Activated CD4-positive, alpha-beta T cell treated with anti-CD3 and anti-CD28 coated beads, Interleukin-2, amount 50 U/mL, for 4 hours (primary cell): ENCODE measurements at regions not wholly inside any gene's neighbourhood (a gene's known extent, or its start where the extent isn't known, plus 50 kb on each side); places are given as distances from the start of the nearest gene placed in this dataset.

Source experiments
- DNase-seq, 2 experiments: peaks; one replicate each; pipeline ENCODE4 v3.0.0-alpha.2; 2020

DNA sequence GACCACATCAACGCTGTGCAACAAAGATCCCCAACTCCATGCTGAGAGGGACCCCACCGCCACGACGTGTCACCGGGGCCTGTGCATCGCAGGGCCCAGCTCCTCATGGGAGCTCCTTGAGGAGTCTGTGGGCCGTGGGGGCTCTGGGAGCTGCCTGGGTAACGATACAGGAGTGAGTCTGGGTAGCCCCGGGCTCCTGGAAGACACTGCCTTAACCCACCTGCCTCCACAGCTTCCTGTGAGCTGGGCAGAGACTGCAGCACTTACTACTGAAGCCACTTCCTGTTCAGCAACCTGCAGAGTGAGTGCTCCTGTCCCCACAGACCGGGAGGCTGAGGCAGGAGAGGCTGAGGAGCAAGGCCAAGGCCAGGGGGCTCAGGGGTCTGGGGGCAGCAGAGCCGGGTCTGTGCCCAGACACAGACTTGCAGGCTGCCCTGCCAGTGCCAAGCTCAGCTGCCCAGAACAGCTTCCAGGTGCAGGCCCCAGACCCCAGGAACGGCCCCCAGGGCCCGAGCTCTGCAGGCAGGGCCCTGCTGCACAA, 226.7 kb downstream of the BRD1 start:
- DNase-seq = no peak

DNA sequence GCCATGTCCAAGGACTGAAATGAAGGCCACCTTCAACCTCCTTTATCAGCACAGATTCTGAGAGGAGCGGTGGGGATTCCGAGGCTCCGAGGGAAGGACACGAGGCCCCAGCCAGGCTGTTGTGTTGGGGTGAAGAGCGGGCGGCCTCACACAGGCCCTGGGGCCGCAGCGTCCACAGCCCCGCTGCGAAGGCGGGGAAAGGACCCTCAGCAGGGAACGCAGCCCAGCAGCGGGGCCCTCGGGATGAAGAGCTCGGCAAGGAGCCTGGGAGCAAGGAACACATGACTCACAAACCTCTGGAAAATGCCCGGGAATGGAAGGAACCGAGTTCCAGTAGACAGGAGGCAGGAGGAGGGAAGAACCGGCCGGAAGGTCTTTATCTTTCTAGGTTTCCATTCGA, 227.2 kb downstream of the BRD1 start:
- no peak for DNase-seq

- no peak for DNase-seq
Observed at GRCh38 chr22:49599691-49600455, 227.8 kb downstream of the BRD1 start.

GRCh38 chr22:49599039-49599438, 228.6 kb downstream of the BRD1 start:
- no peak for DNase-seq

DNA sequence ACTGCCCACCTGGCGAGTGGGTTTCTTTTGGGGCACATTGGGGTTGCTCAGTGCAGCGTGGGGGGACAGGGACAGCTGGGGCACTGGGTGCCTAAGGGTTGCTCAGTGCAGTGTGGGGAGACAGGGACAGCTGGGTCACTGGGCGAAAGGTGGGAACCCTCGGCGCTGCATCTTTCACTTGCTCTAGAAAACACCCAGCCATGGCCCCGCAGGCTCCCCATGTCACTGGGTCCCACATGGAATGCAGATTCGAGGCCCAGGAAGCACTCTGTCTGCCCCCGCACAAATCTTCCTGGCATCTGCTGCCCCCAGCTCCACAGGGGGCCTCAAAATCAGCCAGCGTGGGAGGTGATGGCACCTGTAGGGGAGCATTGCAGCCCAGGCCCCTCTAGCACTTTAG, 229.3 kb downstream of the BRD1 start:
- DNase-seq = no peak

DNA sequence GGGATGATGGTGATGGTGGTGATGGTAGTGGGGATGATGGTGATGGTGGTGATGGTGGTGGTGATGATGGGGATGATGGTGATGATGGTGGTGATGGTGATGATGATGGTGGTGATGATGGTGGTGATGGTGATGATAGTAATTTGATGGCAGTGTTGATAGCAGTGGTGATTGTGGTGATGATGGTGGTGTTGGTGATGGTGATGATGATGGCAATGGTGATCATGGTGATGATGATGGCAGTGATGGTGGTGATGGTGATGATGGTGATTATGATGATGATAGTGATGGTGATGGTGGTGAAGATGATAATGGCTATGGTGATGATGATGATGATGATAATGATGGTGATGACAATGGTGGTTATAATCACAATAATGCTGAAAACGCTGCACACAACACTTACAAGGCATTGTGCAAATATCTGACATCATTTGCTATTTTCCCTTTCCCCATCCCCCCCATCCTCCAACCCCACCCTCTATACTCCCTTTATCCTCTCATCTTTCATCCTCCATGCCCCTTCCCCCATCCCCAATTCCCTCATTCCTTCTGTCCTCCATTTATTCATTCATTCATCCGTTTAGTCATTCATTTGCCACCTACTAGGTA, 230.1 kb downstream of the BRD1 start:
- DNase-seq = no peak

DNA sequence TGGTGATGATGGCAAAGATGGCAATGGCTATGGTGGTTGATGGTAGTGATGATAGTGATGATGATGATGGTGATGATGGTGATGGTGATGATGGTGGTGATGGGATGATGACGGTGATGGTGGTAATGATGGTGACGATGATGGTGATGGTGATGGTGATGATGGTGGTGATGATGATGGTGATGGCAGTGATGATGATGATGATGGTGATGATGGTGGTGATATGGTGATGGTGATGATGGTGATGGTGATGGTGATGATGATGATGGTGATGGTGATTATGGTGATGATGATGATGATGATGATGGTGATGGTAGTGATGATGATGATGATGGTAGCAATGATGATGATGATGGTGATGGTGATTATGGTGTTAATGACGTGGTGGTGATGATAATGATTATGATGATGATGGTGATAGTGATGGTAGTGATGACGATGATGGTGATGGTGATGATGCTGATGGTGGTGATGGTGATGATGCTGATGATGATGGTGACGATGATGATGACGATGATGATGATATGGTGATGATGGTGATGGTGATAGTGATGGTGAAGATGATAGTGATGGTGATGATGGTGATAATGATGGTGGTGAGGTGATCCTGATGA, 232.1 kb downstream of the BRD1 start:
- DNase-seq = no peak

DNA sequence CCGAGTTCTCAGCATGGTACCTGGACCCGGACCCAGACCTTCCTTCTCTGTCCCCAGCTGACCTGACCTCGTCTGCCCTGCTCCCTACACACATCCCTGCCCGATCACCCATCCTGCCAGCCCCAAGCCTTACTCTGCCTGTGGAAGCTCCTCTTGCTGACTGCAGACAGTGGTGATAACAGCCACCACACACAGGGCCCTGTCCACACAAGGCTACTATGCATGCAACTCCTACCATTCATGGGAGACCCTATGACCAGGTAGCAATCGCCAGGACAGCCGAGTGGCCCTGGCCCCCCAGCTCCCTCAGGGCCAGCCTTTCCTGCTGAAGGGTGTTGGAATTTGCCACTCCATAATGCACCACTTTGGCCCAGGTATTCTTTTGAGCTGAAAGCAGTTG, 233.6 kb downstream of the BRD1 start:
- DNase-seq = no peak

DNA sequence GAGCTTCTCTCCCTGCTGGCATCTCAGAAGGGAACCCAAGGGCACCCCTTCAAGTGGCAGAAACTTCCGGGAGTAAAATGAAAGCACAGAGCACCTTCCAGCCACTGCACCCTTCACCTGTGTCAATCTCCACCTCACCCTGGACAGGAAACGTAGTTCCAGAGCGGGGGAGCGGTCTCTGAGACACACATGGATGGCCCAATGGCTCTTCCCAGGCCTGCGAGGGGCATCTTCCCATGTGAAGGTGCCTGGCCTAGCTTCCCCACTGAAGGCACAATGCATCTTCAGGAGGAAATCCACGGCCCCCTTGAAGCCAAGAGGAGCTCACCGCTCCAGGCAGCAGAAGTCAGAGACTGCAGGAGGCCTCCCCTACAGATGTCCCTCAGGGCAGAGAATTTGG, 234.2 kb downstream of the BRD1 start:
- no peak for DNase-seq

- no peak for DNase-seq
Observed at GRCh38 chr22:49592780-49593501, 234.7 kb downstream of the BRD1 start.

DNA sequence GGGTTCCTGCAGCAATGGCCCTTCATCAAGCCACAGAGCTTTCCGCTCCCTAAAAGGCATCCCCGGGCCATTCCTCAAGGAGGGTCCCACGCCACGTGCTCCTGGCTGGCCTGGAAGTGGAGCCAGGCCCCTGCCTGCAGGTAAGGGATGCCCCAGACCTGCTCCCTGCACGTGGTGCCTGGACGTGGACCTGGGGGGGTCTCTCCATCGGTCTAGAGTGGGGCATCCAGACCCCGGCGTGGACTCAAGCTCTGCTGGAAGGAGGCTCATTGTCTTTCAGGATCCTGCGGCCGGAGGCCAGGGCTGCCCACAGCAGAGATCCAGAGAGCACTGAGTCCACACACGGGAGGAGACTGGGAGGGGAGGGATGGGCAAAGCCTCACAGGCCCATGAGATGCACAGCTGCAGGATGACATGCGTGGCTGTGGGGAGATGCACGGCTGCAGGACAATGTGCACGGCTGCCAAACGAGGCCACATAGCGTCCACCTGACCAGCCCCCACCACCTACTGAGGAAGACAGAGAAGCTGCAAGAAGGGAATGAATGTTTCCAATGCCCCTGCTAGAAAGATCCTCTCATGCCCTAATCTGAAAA, 236.7 kb downstream of the BRD1 start:
- no peak for DNase-seq

GRCh38 chr22:49590381-49590780, 237.3 kb downstream of the BRD1 start:
- DNase-seq = no peak

GRCh38 chr22:49589811-49590210, 237.9 kb downstream of the BRD1 start:
- no peak for DNase-seq

- no peak for DNase-seq
Observed at GRCh38 chr22:49589301-49589700, 238.4 kb downstream of the BRD1 start.

DNA sequence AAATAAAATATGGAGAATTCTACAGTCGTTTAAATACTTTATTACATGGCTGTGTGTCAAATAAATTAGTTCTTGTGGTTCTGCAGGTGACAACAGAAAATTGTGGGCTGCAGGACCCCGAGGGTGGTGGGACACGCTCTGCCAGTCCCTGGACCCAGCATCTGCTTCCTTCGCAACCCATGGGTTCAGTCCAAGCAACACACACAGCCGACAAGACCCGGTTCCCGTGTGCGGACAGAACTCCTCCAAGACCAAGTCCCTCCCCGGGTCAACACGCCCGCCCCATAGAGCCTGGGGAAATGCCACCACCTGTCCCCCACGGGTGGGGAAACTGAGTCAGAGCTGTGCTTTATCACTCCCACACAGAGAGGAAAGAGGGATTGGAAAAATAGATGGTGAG, 238.9 kb downstream of the BRD1 start:
- DNase-seq = no peak

- no peak for DNase-seq
Observed at GRCh38 chr22:49587987-49588386, 239.7 kb downstream of the BRD1 start.

- DNase-seq = no peak
Observed at GRCh38 chr22:49587421-49587820, 240.3 kb downstream of the BRD1 start.

DNA sequence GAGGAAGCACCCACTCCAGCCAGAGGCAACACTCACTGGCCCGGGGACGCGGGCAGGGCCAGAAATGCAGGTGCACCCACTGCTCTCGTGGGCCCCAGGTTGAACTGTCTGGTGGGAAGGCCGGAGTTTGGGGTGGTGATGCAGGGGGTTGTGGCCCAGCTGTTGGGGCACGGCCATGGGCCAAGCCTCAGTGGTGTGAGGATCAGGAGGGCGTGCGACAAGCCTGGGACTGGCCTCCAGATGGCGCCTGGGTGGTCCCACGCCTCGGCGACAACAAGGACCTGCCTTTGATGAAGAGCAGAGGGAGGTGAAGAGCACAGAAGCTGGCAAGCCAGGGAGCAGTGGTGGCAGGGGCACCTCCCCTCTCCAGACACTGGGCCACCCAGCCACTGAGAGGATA, 240.8 kb downstream of the BRD1 start:
- no peak for DNase-seq

DNA sequence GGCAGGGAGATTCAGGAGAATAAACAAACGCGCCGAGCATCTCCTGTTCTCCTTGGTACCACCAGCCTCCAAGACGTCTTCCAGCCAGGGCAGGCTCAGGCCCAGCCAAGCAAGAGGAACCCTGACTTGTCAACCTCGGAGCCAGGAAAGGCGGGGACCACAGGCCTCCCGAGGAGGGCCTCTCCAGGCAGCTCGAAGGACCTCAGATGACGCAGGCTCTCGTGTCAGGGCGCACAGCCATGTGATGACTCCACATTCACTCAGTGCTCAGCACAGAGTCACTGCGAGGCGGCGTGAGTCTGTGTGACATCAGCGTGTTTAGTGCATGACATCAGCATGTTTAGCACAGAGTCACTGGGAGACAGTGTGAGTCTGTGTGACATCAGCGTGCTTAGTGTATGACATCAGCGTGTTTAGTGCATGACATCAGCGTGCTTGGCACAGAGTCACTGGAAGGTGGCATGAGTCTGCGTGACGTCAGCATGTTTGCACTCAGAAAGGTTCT, 241.4 kb downstream of the BRD1 start:
- DNase-seq = no peak

GRCh38 chr22:49585461-49586243, 242.0 kb downstream of the BRD1 start:
- DNase-seq = no peak

- no peak for DNase-seq
Observed at GRCh38 chr22:49583886-49584505, 243.7 kb downstream of the BRD1 start.

GRCh38 chr22:49583341-49583740, 244.3 kb downstream of the BRD1 start:
- DNase-seq = no peak
